Brain microvascular endothelial cell (primary cell): ENCODE measurements at regions not wholly inside any gene's neighbourhood (a gene's known extent, or its start where the extent isn't known, plus 50 kb on each side); places are given as distances from the start of the nearest gene placed in this dataset.

Experiments used
- DNase-seq: peaks from one replicate; pipeline ENCODE4 v3.0.0-alpha.2; 2020
- H3K27ac ChIP-seq: fragments of 250-450 bp; sonication (Bioruptor Pico); 2 replicates; pipeline ENCODE4 v1.5.1; 2020; ENCODE audit warnings: mild to moderate bottlenecking, moderate library complexity
- H3K27me3 ChIP-seq: fragments of 250-450 bp; sonication (Bioruptor Pico); replicated peaks from 2 replicates; pipeline ENCODE4 v1.5.1; 2020; ENCODE audit warnings: mild to moderate bottlenecking
- H3K36me3 ChIP-seq: fragments of 250-450 bp; sonication (Bioruptor Pico); replicated peaks from 2 replicates; pipeline ENCODE4 v1.5.1; 2020; ENCODE audit warnings: mild to moderate bottlenecking
- H3K4me3 ChIP-seq: 2 replicates; pipeline ENCODE4 v1.5.1; 2011; ENCODE audit warnings: low read depth, mild to moderate bottlenecking, control low read depth, low read length, moderate library complexity
- CTCF ChIP-seq: IDR thresholded peaks from 2 replicates; pipeline ENCODE4 v1.5.1; 2011; ENCODE audit warnings: low read depth, mild to moderate bottlenecking, moderate library complexity, low read length, control low read depth, inconsistent platforms; ENCODE audit errors: missing control alignments
- in situ Hi-C: cut with HindIII; loops from 2 replicates; pipeline ENCODE4 v1.10.0; 2017; ENCODE audit warnings: low sequenced_read_pairs, low pct_ligation_motif_present

- H3K36me3 ChIP-seq, result no peaks in the 10 kb centered on the region
- TF ChIP-seq CTCF, result no peak
- H3K27ac ChIP-seq, result no peak overlapping the region
- in situ Hi-C loops, result no loop called here
- no peak for DNase-seq
- H3K4me3 ChIP-seq, result no peak overlapping the region
- no peaks in the 10 kb centered on the region for H3K27me3 ChIP-seq
Observed at GRCh38 chr6:105785066-105785811, 300.9 kb upstream of the PRDM1 start.

DNA sequence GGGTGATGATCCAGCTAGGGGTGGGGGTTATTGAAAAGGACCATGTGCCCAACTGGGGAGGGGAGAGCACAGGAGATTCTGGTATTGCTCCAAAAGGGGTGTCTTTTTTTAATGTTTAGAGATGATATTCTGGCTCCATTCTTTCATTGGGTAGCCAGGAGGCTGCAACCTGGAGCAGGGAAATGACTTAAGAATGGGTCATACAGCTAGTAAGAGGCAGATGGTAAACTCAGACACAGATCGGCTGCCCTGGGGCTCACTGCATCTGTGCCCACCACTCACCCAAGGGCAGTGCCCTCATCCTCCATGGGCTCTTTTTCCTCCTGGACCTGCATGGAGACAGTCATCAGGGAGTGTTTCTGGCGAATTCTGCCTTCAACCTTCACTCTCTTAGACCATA is 302.0 kb upstream of the PRDM1 start:
- no peak overlapping the region for H3K27ac ChIP-seq

GRCh38 chr6:105783333-105783935 is 302.7 kb upstream of the PRDM1 start:
- DNase-seq, result no peak

More for the DNA sequence above, 302.0 kb upstream of the PRDM1 start:
- no peaks in the 10 kb centered on the region for H3K27me3 ChIP-seq
- no peak for TF ChIP-seq CTCF
- in situ Hi-C loops, result no loop called here
- H3K4me3 ChIP-seq, result no peak overlapping the region
- DNase-seq, result no peak
- H3K36me3 ChIP-seq, result no peaks in the 10 kb centered on the region

DNA sequence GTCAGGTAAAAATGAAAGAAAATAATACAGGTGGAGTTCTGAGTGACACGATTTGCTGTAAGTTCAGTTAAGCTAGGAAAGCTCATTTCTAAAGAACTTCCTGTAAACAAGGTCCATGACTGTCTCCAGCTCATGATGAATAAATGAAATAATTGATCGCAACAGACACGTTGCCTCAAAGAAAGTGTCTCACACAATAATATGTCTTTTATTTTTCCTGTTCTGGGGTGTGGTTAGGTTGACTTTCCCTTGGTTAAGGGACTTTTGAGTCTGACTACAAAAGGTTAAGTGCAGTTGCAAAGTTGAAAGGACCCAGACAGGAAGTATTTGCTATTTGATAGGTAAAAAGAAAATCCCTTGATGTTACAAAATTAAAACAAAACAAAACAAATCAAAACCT is 304.2 kb upstream of the PRDM1 start:
- in situ Hi-C loops, result no loop called here
- no peaks in the 10 kb centered on the region for H3K36me3 ChIP-seq
- no peak overlapping the region for H3K4me3 ChIP-seq
- no peak overlapping the region for H3K27ac ChIP-seq
- DNase-seq, result no peak
- TF ChIP-seq CTCF, result no peak
- H3K27me3 ChIP-seq, result no peaks in the 10 kb centered on the region

More at GRCh38 chr6:105783333-105783935, 302.7 kb upstream of the PRDM1 start:
- in situ Hi-C loops, result no loop called here
- H3K27ac ChIP-seq, result no peak overlapping the region
- no peaks in the 10 kb centered on the region for H3K27me3 ChIP-seq
- H3K4me3 ChIP-seq, result no peak overlapping the region
- H3K36me3 ChIP-seq, result no peaks in the 10 kb centered on the region
- TF ChIP-seq CTCF, result no peak

- in situ Hi-C loops, result no loop called here
- Histone ChIP-seq H3K4me3 (no peak overlapping the region), H3K36me3 (no peaks in the 10 kb centered on the region), H3K27ac (no peak overlapping the region), H3K27me3 (no peaks in the 10 kb centered on the region)
- no peak for DNase-seq
- no peak for TF ChIP-seq CTCF
Observed at GRCh38 chr6:105781248-105781647, 304.9 kb upstream of the PRDM1 start.
